Keratinocyte (primary cell): ENCODE measurements at regions not wholly inside any gene's neighbourhood (a gene's known extent, or its start where the extent isn't known, plus 50 kb on each side); places are given as distances from the start of the nearest gene placed in this dataset.

ENCODE experiments used
- DNase-seq: peaks from one replicate; pipeline ENCODE4 v3.0.0-alpha.2; 2011; ENCODE audit warnings: low read depth, missing footprints, low spot score
- FAIRE-seq: peaks from 2 replicates; lab custom pipeline; 2011; peaks lifted over from hg19 to GRCh38; lab: Jason Lieb, UNC
- H2AFZ ChIP-seq: 2 replicates; pipeline ENCODE4 v1.6.0; 2012; ENCODE audit warnings: low read length, control low read depth, inconsistent platforms; ENCODE audit not compliant: control insufficient read depth
- H3K27ac ChIP-seq: 2 replicates; pipeline ENCODE4 v1.5.1; 2011; ENCODE audit warnings: low read length; ENCODE audit not compliant: control insufficient read depth, insufficient read depth
- H3K27me3 ChIP-seq: 3 replicates; pipeline ENCODE4 v1.6.0; 2011; ENCODE audit warnings: low read length; ENCODE audit not compliant: control insufficient read depth, insufficient read depth; ENCODE audit errors: extremely low read depth
- H3K36me3 ChIP-seq, 2 experiments: 2 replicates in 1 of 2; 3 replicates in 1 of 2; pipeline ENCODE4 v1.5.1; 2011; ENCODE audit warnings: low read length in 2 of 2, mild to moderate bottlenecking in 1 of 2; ENCODE audit not compliant: control insufficient read depth in 2 of 2, insufficient read depth in 2 of 2; ENCODE audit errors: extremely low read depth in 1 of 2
- H3K4me1 ChIP-seq: 3 replicates; pipeline ENCODE4 v1.5.1; 2011; ENCODE audit warnings: low read length; ENCODE audit not compliant: control insufficient read depth, insufficient read depth; ENCODE audit errors: extremely low read depth
- H3K4me2 ChIP-seq: 3 replicates; pipeline ENCODE4 v1.6.0; 2011; ENCODE audit warnings: low read depth, low read length; ENCODE audit not compliant: control insufficient read depth, insufficient read depth; ENCODE audit errors: extremely low read depth
- H3K4me3 ChIP-seq, 3 experiments: fragments of 200-600 bp in 1 of 3; sonication (generic) in 1 of 3; 2 replicates in 2 of 3; 3 replicates in 1 of 3; pipeline ENCODE4 v1.5.1; 2011 to 2016; ENCODE audit warnings: low read length in 3 of 3, mild to moderate bottlenecking in 3 of 3, control low read depth in 2 of 3, inconsistent platforms in 1 of 3, low read depth in 1 of 3, mixed read lengths in 1 of 3, mixed run types in 1 of 3, moderate library complexity in 1 of 3; ENCODE audit not compliant: control insufficient read depth in 2 of 3, insufficient read depth in 2 of 3; ENCODE audit errors: extremely low read depth in 1 of 3
- H3K79me2 ChIP-seq: 2 replicates; pipeline ENCODE4 v1.6.0; 2012; ENCODE audit warnings: low read length; ENCODE audit not compliant: control insufficient read depth, insufficient read depth
- H3K9ac ChIP-seq: 3 replicates; pipeline ENCODE4 v1.6.0; 2011; ENCODE audit warnings: low read length; ENCODE audit not compliant: control insufficient read depth, insufficient read depth; ENCODE audit errors: extremely low read depth
- H3K9me1 ChIP-seq: 3 replicates; pipeline ENCODE4 v1.6.0; 2011; ENCODE audit warnings: low read length; ENCODE audit not compliant: control insufficient read depth, insufficient read depth; ENCODE audit errors: extremely low read depth
- H3K9me3 ChIP-seq: 2 replicates; pipeline ENCODE4 v1.5.1; 2012; ENCODE audit warnings: low read depth, low read length; ENCODE audit not compliant: control insufficient read depth
- H4K20me1 ChIP-seq: 3 replicates; pipeline ENCODE4 v1.6.0; 2011; ENCODE audit warnings: low read length; ENCODE audit not compliant: control insufficient read depth, insufficient read depth; ENCODE audit errors: extremely low read depth
- CTCF ChIP-seq, 3 experiments: IDR thresholded peaks in 1 of 3; conservative IDR thresholded peaks in 1 of 3; optimal IDR thresholded peaks in 1 of 3; 2 replicates in 2 of 3; 3 replicates in 1 of 3; pipeline versions ENCODE3 to v1.5.1; 2011; ENCODE audit warnings: low read length in 3 of 3, mild to moderate bottlenecking in 3 of 3, moderate library complexity in 2 of 3, control low read depth in 1 of 3, inconsistent platforms in 1 of 3; ENCODE audit not compliant: insufficient read depth in 2 of 3; ENCODE audit errors: extremely low read depth in 1 of 3
- EZH2 ChIP-seq: IDR thresholded peaks from one replicate; pipeline ENCODE4 v1.6.1; 2012; ENCODE audit warnings: inconsistent platforms, mild to moderate bottlenecking, low read length, moderate library complexity
- dilution Hi-C: fragments of 300-500 bp; cut with MboI; formaldehyde crosslinking; loops from one replicate; pipeline ENCODE4 v1.7.0; 2020; ENCODE audit warnings: low sequenced_read_pairs; ENCODE audit not compliant: extremely low pct_ligation_motif_present

GRCh38 chr2:41394541-41394940, 653.3 kb upstream of the PKDCC start:
- H3K9me1 ChIP-seq, result no peaks in the 10 kb centered on the region
- TF ChIP-seq EZH2 (no peak), CTCF (optimal IDR thresholded peaks at IDR 0.05 in 1 of 3, IDR thresholded peaks at IDR 0.05 in 1 of 3, conservative IDR thresholded peaks at IDR 0.05 in 1 of 3; ENCODE audit: extremely low read depth in 1 of 3, insufficient read depth in 2 of 3, low read length in 3 of 3) (no peak)
- H4K20me1 ChIP-seq, result no peaks in the 10 kb centered on the region
- H2AFZ ChIP-seq, result no peak overlapping the region
- H3K27me3 ChIP-seq, result no peaks in the 10 kb centered on the region
- no peak overlapping the region for H3K4me2 ChIP-seq
- no peaks in the 10 kb centered on the region for H3K9me3 ChIP-seq
- H3K4me1 ChIP-seq, result no peaks in the 10 kb centered on the region
- no peak overlapping the region for H3K9ac ChIP-seq
- dilution Hi-C loops, result no loop called here
- no peaks in the 10 kb centered on the region for H3K79me2 ChIP-seq
- no peaks in the 10 kb centered on the region for H3K36me3 ChIP-seq
- no peak overlapping the region for H3K4me3 ChIP-seq
- FAIRE-seq (no peak), DNase-seq (no peak)
- no peak overlapping the region for H3K27ac ChIP-seq

- no peak overlapping the region for H3K9ac ChIP-seq
- no peaks in the 10 kb centered on the region for H3K79me2 ChIP-seq
- no peak for DNase-seq
- no peaks in the 10 kb centered on the region for H3K27me3 ChIP-seq
- no peaks in the 10 kb centered on the region for H4K20me1 ChIP-seq
- H3K4me2 ChIP-seq, result no peak overlapping the region
- no peak for FAIRE-seq
- no peaks in the 10 kb centered on the region for H3K9me3 ChIP-seq
- dilution Hi-C loops, result no loop called here
- no peak overlapping the region for H3K4me3 ChIP-seq
- H3K36me3 ChIP-seq, result no peaks in the 10 kb centered on the region
- no peaks in the 10 kb centered on the region for H3K9me1 ChIP-seq
- no peak for TF ChIP-seq EZH2
- H3K27ac ChIP-seq, result no peak overlapping the region
- H3K4me1 ChIP-seq, result no peaks in the 10 kb centered on the region
- H2AFZ ChIP-seq, result no peak overlapping the region
Observed at GRCh38 chr2:41395692-41396091, 652.1 kb upstream of the PKDCC start.

GRCh38 chr2:41399437-41400087, 648.3 kb upstream of the PKDCC start:
- FAIRE-seq, result no peak
- no peak for DNase-seq
- H3K9me3 ChIP-seq, result no peaks in the 10 kb centered on the region
- no peaks in the 10 kb centered on the region for H4K20me1 ChIP-seq
- no peak overlapping the region for H2AFZ ChIP-seq
- H3K4me1 ChIP-seq, result no peaks in the 10 kb centered on the region
- no peaks in the 10 kb centered on the region for H3K36me3 ChIP-seq
- H3K27ac ChIP-seq, result no peak overlapping the region
- no peak overlapping the region for H3K9ac ChIP-seq
- no peak overlapping the region for H3K4me2 ChIP-seq
- H3K79me2 ChIP-seq, result no peaks in the 10 kb centered on the region
- H3K4me3 ChIP-seq, result no peak overlapping the region
- H3K27me3 ChIP-seq, result no peaks in the 10 kb centered on the region
- no peak for TF ChIP-seq CTCF (optimal IDR thresholded peaks at IDR 0.05 in 1 of 3, IDR thresholded peaks at IDR 0.05 in 1 of 3, conservative IDR thresholded peaks at IDR 0.05 in 1 of 3; ENCODE audit: extremely low read depth in 1 of 3, insufficient read depth in 2 of 3, low read length in 3 of 3)
- no peak for TF ChIP-seq EZH2
- no peaks in the 10 kb centered on the region for H3K9me1 ChIP-seq
- dilution Hi-C loops, result no loop called here
